Transverse colon (tissue), 4 donors: ENCODE measurements at regions not wholly inside any gene's neighbourhood (a gene's known extent, or its start where the extent isn't known, plus 50 kb on each side); places are given as distances from the start of the nearest gene placed in this dataset.
"Not testable (repeated sequence)": the region's sequence is repeated elsewhere in the genome, so short reads cannot be mapped to it uniquely, and the experiment has no call there.

Experiments used
- DNase-seq: peaks from one replicate; pipeline ENCODE4 v3.0.0-alpha.2; 2019
- H3K27ac ChIP-seq, 4 donors: fragments of 200-600 bp; sonication (generic); 2 replicates each; pipeline ENCODE4 v1.5.1; 2016 to 2018; ENCODE audit warnings: inconsistent platforms in 4 of 4
- H3K27me3 ChIP-seq: fragments of 200-600 bp; sonication (generic); 2 replicates; pipeline ENCODE4 v1.5.1; 2017; ENCODE audit warnings: inconsistent platforms
- H3K36me3 ChIP-seq, 4 donors: fragments of 200-600 bp; sonication (generic); 2 replicates each; pipeline ENCODE4 v1.5.1; 2017 to 2019; ENCODE audit warnings: inconsistent platforms in 4 of 4
- H3K4me1 ChIP-seq, 4 donors: fragments of 200-600 bp; sonication (generic); 2 replicates each; pipeline ENCODE4 v1.5.1; 2017 to 2020; ENCODE audit warnings: inconsistent platforms in 4 of 4
- H3K4me3 ChIP-seq, 4 donors: fragments of 200-600 bp; sonication (generic); 1 replicate in 1 of 4; 2 replicates in 3 of 4; pipeline versions ENCODE4 v1.5.1 to v1.6.1; 2017 to 2019; ENCODE audit warnings: inconsistent platforms in 4 of 4
- H3K9me3 ChIP-seq, 2 donors: fragments of 200-600 bp; sonication (generic); 2 replicates each; pipeline ENCODE4 v1.5.1; 2017 to 2019; ENCODE audit warnings: inconsistent platforms in 2 of 2
- EP300 ChIP-seq: sonication (generic); formaldehyde crosslinking; IDR thresholded peaks from one replicate; pipeline ENCODE4 v1.6.1; 2017; ENCODE audit warnings: antibody characterized with exemption, low read depth
- POLR2A ChIP-seq: fragments of 450-650 bp; IDR thresholded peaks from one replicate; pipeline ENCODE4 v1.6.1; 2016; ENCODE audit warnings: antibody characterized with exemption, mild to moderate bottlenecking, moderate library complexity
- POLR2AphosphoS5 ChIP-seq, 3 donors: sonication (generic); formaldehyde crosslinking; IDR thresholded peaks; one replicate each; pipeline ENCODE4 v1.6.1; 2016; ENCODE audit warnings: antibody characterized with exemption in 3 of 3
- WGBS, 2 donors: methylation state at CpG; one replicate each; pipeline ENCODE4 v1.1.5; 2018; ENCODE audit warnings: low coverage in 1 of 2; 5-methylcytosine and 5-hydroxymethylcytosine counted together
- in situ Hi-C, 4 donors: fragments of 200-750 bp; cut with MboI; loops; one replicate each; pipeline versions ENCODE4 v1.15.0 to v1.15.1; 2017; ENCODE audit warnings: low sequenced_read_pairs in 3 of 4, low pct_ligation_motif_present in 1 of 4, low pct_unique_long_range_greater_than_20kb in 1 of 4
- intact Hi-C: fragments of 100-400 bp; cut with DNase I; formaldehyde crosslinking; loops from one replicate; pipeline ENCODE4 v1.15.1; 2023; ENCODE audit warnings: low total_unique reads
- TF ChIP-seq, protein P1 (sequence below), 5 experiments: fragments of 200-600 bp in 3 of 5; fragments of 450-650 bp in 2 of 5; sonication (generic) in 3 of 5; IDR thresholded peaks; 1 replicate in 2 of 5; 2 replicates in 3 of 5; pipeline ENCODE4 v1.5.1; 2016 to 2017; ENCODE audit warnings: antibody characterized with exemption in 5 of 5, inconsistent platforms in 3 of 5, mild to moderate bottlenecking in 2 of 5, moderate library complexity in 1 of 5

DNA sequence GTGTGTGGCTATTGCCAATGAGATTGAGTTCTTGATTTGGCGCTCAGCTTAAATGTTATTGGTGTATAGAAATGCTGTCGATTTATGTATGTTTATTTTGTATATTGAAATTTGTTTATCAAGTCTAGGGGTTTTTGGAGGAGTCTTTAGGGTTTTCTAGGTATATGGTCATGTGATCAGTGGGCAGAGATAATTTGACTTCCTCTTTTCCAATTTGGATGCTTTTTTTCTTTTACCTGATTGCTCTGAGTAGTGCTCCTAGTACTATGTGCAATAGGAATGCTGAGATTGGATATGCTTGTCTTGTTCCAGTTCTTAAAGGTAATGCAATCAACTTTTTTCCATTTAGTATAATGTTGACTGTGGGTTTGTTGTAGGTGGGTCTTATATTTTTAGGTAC lies 99.8 kb upstream of the PMCH start:
- WGBS, 2 donors: 93 to 96% methylated on average over 2 of the region's 2 CpGs
- intact Hi-C loops: no loop called here
- H3K4me3 ChIP-seq: no peak overlapping the region

GRCh38 chr12:102294568-102294967 lies 96.9 kb upstream of the PMCH start:
- H3K27me3 ChIP-seq: no peaks in the 10 kb centered on the region
- H3K4me3 ChIP-seq: no peak overlapping the region
- H3K36me3 ChIP-seq: no peaks in the 10 kb centered on the region
- H3K9me3 ChIP-seq: no peaks in the 10 kb centered on the region
- no peaks in the 10 kb centered on the region for H3K4me1 ChIP-seq
- WGBS, 2 donors: 90 to 100% methylated on average over 1 of the region's 1 CpG
- H3K27ac ChIP-seq: no peak overlapping the region
- intact Hi-C loops: no loop called here
- TF ChIP-seq, protein P1, sequence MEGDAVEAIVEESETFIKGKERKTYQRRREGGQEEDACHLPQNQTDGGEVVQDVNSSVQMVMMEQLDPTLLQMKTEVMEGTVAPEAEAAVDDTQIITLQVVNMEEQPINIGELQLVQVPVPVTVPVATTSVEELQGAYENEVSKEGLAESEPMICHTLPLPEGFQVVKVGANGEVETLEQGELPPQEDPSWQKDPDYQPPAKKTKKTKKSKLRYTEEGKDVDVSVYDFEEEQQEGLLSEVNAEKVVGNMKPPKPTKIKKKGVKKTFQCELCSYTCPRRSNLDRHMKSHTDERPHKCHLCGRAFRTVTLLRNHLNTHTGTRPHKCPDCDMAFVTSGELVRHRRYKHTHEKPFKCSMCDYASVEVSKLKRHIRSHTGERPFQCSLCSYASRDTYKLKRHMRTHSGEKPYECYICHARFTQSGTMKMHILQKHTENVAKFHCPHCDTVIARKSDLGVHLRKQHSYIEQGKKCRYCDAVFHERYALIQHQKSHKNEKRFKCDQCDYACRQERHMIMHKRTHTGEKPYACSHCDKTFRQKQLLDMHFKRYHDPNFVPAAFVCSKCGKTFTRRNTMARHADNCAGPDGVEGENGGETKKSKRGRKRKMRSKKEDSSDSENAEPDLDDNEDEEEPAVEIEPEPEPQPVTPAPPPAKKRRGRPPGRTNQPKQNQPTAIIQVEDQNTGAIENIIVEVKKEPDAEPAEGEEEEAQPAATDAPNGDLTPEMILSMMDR (IDR thresholded peaks at IDR 0.05): no peak
- no peak for TF ChIP-seq POLR2A
- no peak for TF ChIP-seq POLR2AphosphoS5 (IDR thresholded peaks at IDR 0.05)
- TF ChIP-seq EP300: no peak
- DNase-seq: no peak
- in situ Hi-C loops: no loop called here

More for the DNA sequence above, 99.8 kb upstream of the PMCH start:
- peaks cover 0 to 4% (median 0%) of the 10 kb centered on the region in 4 donors for H3K36me3 ChIP-seq
- TF ChIP-seq, protein P1 (IDR thresholded peaks at IDR 0.05): no peak
- TF ChIP-seq POLR2AphosphoS5 (IDR thresholded peaks at IDR 0.05): no peak
- TF ChIP-seq POLR2A: no peak
- no peak for TF ChIP-seq EP300
- H3K27me3 ChIP-seq: no peaks in the 10 kb centered on the region
- in situ Hi-C loops: no loop called here
- no peak for DNase-seq
- H3K4me1 ChIP-seq: no peaks in the 10 kb centered on the region
- H3K27ac ChIP-seq: no peak overlapping the region
- no peaks in the 10 kb centered on the region for H3K9me3 ChIP-seq

GRCh38 chr12:102291498-102292440 lies 94.1 kb upstream of the PMCH start:
- in situ Hi-C loops, H3K27me3 ChIP-seq, H3K4me3 ChIP-seq, H3K4me1 ChIP-seq, H3K9me3 ChIP-seq, intact Hi-C loops, DNase-seq, H3K27ac ChIP-seq, H3K36me3 ChIP-seq: not testable (repeated sequence)
- 68 to 89% methylated on average over 2 to 8 of the region's 8 CpGs for WGBS, 2 donors

DNA sequence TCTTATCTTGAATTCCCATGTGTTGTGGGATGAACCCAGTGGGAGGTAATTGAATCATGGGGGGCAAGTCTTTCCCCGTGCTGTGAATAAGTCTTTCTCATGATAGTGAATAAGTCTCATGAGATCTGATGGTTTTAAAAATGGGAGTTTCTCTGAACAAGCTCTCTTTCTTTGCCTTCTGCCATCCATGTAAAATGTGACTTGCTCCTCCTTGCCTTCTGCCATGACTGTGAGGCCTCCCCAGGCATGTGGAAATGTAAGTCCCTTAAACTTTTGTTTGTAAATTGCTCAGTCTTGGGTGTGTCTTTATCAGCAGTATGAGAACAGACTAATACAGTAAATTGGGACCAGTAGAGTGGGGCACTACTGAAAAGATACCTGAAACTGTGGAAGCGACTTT lies 92.1 kb upstream of the PMCH start:
- DNase-seq, H3K36me3 ChIP-seq, H3K4me1 ChIP-seq, intact Hi-C loops, H3K27me3 ChIP-seq, H3K27ac ChIP-seq, H3K9me3 ChIP-seq, H3K4me3 ChIP-seq, in situ Hi-C loops: not testable (repeated sequence)
- 76 to 91% methylated on average over 1 to 2 of the region's 2 CpGs for WGBS, 2 donors

DNA sequence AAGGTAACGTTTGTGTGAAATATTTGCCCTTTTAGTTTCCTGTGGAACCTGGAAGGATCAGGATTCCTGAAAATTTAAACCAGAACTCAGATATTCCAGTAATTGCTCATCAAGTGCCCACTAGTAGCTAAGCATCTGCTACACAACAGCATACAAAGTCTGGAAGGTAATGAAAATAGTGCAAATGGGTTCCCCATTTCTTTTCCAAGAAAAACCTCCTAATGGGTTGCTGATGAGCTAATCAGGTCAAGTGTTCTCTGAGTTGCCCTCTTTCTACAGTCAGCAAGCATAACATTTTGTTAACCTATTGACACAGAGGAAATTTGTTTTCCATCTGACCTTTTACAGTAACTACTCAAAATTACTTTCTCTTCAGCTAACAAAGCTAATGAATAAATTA lies 83.6 kb upstream of the PMCH start:
- TF ChIP-seq EP300: no peak
- no peak for TF ChIP-seq POLR2AphosphoS5 (IDR thresholded peaks at IDR 0.05)
- TF ChIP-seq, protein P1 (IDR thresholded peaks at IDR 0.05): no peak
- no peak for TF ChIP-seq POLR2A
- intact Hi-C loops: no loop called here
- 54% methylated on average over 1 of the region's 1 CpG; no CpG with 5 or more reads in 1 of the 2 donors for WGBS, 2 donors
- no peak overlapping the region for H3K4me3 ChIP-seq
- no peaks in the 10 kb centered on the region for H3K4me1 ChIP-seq
- no peaks in the 10 kb centered on the region for H3K36me3 ChIP-seq
- no peaks in the 10 kb centered on the region for H3K27me3 ChIP-seq
- DNase-seq: no peak
- in situ Hi-C loops: no loop called here
- H3K9me3 ChIP-seq: no peaks in the 10 kb centered on the region
- no peak overlapping the region for H3K27ac ChIP-seq

GRCh38 chr12:102255687-102256086 lies 58.1 kb upstream of the PMCH start:
- H3K4me3 ChIP-seq, DNase-seq, intact Hi-C loops, H3K27ac ChIP-seq, H3K27me3 ChIP-seq, H3K4me1 ChIP-seq, H3K36me3 ChIP-seq, in situ Hi-C loops, H3K9me3 ChIP-seq: not testable (repeated sequence)
- WGBS, 2 donors: 57% methylated on average over 2 of the region's 2 CpGs; no CpG with 5 or more reads in 1 of the 2 donors

GRCh38 chr12:102251005-102251404 lies 53.4 kb upstream of the PMCH start:
- WGBS, 2 donors: 92% methylated on average over 11 of the region's 11 CpGs; no CpG with 5 or more reads in 1 of the 2 donors
- in situ Hi-C loops, DNase-seq: not testable (repeated sequence)

More at GRCh38 chr12:102251005-102251404, 53.4 kb upstream of the PMCH start:
- H3K4me1 ChIP-seq, H3K9me3 ChIP-seq, H3K27me3 ChIP-seq, H3K4me3 ChIP-seq, H3K27ac ChIP-seq, H3K36me3 ChIP-seq, intact Hi-C loops: not testable (repeated sequence)
